Cardiac muscle cell (in vitro differentiated cells and primary cell): ENCODE measurements at regions not wholly inside any gene's neighbourhood (a gene's known extent, or its start where the extent isn't known, plus 50 kb on each side); places are given as distances from the start of the nearest gene placed in this dataset.

ENCODE experiments used
- DNase-seq, 2 donors: peaks; one replicate each; pipeline versions ENCODE4 v3.0.0 to v3.0.0-alpha.2; 2010 to 2017; ENCODE audit warnings: low read depth in 1 of 2, low spot score in 1 of 2
- H3K27ac ChIP-seq: fragments of 200-600 bp; sonication (generic); 2 replicates; pipeline ENCODE4 v1.5.1; 2016
- H3K27me3 ChIP-seq: fragments of 200-600 bp; sonication (generic); 2 replicates; pipeline ENCODE4 v1.6.0; 2016; ENCODE audit warnings: control low read depth
- H3K36me3 ChIP-seq: fragments of 200-600 bp; sonication (generic); 2 replicates; pipeline ENCODE4 v1.5.1; 2016; ENCODE audit warnings: control low read depth
- H3K4me1 ChIP-seq: fragments of 200-600 bp; sonication (generic); 2 replicates; pipeline ENCODE4 v1.8.1; 2017; ENCODE audit warnings: low read depth, mild to moderate bottlenecking, mixed run types
- H3K4me3 ChIP-seq: fragments of 200-600 bp; sonication (generic); 2 replicates; pipeline ENCODE4 v1.5.1; 2016; ENCODE audit warnings: mild to moderate bottlenecking
- H3K9me3 ChIP-seq: fragments of 200-600 bp; sonication (generic); 2 replicates; pipeline ENCODE4 v1.5.1; 2017; ENCODE audit warnings: low read depth, mild to moderate bottlenecking, control low read depth
- CTCF ChIP-seq: IDR thresholded peaks from 2 replicates; pipeline ENCODE4 v1.5.1; 2012; ENCODE audit warnings: low read depth, mild to moderate bottlenecking, low read length

GRCh38 chr7:24025094-24025493 lies 258.9 kb upstream of the NPY start:
- no peaks in the 10 kb centered on the region for H3K36me3 ChIP-seq
- H3K4me1 ChIP-seq, result no peaks in the 10 kb centered on the region
- H3K27ac ChIP-seq, result no peak overlapping the region
- no peak overlapping the region for H3K4me3 ChIP-seq
- no peak for DNase-seq
- no peak for TF ChIP-seq CTCF
- no peaks in the 10 kb centered on the region for H3K9me3 ChIP-seq
- H3K27me3 ChIP-seq, result no peaks in the 10 kb centered on the region

GRCh38 chr7:24025765-24026164 lies 258.2 kb upstream of the NPY start:
- no peak for TF ChIP-seq CTCF
- no peak overlapping the region for H3K4me3 ChIP-seq
- no peaks in the 10 kb centered on the region for H3K27me3 ChIP-seq
- H3K4me1 ChIP-seq, result no peaks in the 10 kb centered on the region
- no peak for DNase-seq
- no peaks in the 10 kb centered on the region for H3K36me3 ChIP-seq
- no peaks in the 10 kb centered on the region for H3K9me3 ChIP-seq
- no peak overlapping the region for H3K27ac ChIP-seq

GRCh38 chr7:24026351-24026750 lies 257.6 kb upstream of the NPY start:
- Histone ChIP-seq H3K27me3 (no peaks in the 10 kb centered on the region), H3K27ac (no peak overlapping the region), H3K36me3 (no peaks in the 10 kb centered on the region), H3K4me3 (no peak overlapping the region), H3K9me3 (no peaks in the 10 kb centered on the region), H3K4me1 (no peaks in the 10 kb centered on the region)
- DNase-seq, result no peak
- no peak for TF ChIP-seq CTCF

GRCh38 chr7:24029068-24029467 lies 254.9 kb upstream of the NPY start:
- Histone ChIP-seq H3K4me3 (no peak overlapping the region), H3K27ac (no peak overlapping the region), H3K36me3 (no peaks in the 10 kb centered on the region), H3K9me3 (no peaks in the 10 kb centered on the region), H3K27me3 (no peaks in the 10 kb centered on the region), H3K4me1 (no peaks in the 10 kb centered on the region)
- DNase-seq, result no peak
- TF ChIP-seq CTCF, result no peak

- H3K27me3 ChIP-seq, result no peaks in the 10 kb centered on the region
- no peaks in the 10 kb centered on the region for H3K36me3 ChIP-seq
- H3K9me3 ChIP-seq, result no peaks in the 10 kb centered on the region
- no peaks in the 10 kb centered on the region for H3K4me1 ChIP-seq
- no peak overlapping the region for H3K27ac ChIP-seq
- no peak for DNase-seq
- H3K4me3 ChIP-seq, result no peak overlapping the region
- no peak for TF ChIP-seq CTCF
Observed at GRCh38 chr7:24034251-24034650, 249.7 kb upstream of the NPY start.
